ENCODE measurements at regions not wholly inside any gene's neighbourhood (a gene's known extent, or its start where the extent isn't known, plus 50 kb on each side); places are given as distances from the start of the nearest gene placed in this dataset.
"Not testable (repeated sequence)": the region's sequence is repeated elsewhere in the genome, so short reads cannot be mapped to it uniquely, and the experiment has no call there.

DNA sequence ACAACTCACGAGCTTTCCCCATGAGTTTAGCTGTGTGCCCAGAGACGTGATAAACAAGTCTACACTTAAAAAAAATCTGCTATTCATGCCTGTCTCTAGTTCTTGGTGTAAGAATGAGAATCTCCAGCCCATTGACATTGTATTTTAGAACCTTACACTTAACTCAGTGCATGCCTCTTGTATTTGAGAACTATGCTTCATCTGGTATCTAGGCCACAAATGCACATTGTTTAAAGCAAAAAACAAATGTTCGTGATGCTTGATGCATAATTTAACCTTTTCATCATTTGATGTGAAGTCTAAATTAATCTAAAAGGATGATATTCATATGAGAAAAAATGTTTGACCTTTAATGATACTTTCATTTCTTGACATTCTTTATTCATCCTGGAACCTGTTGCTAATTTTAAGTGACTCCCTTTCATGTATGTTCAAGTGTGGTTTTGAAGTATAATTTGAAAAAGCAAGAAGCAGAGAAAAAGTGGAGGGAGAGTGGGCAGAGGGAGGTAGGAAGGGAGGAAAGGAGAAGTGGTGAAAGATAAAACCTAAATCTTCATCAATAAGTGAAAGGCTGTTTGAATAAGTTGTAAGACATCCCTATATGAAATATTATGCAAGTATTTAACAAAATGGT, 116.9 kb downstream of the PFDN4 start:
- no peak for DNase-seq

- no peak for DNase-seq
Observed at GRCh38 chr20:54335299-54335698, 127.4 kb downstream of the PFDN4 start.

DNA sequence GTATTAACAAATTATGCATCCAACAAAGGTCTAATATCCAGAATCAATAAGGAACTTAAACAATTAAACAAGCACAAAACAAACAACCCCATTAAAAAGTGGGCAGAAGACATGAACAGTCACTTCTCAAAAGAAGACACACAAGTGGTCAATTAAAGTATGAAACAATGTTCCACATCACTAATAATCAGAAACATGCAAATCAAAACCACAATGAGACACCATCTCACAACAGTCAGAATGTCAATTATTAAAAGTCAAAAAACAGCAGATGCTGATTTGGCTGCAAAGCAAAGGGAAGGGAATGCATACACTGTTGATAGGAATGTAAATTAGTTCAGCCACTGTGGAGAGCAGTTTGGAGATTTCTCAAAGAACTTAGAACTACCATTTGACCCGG, 129.3 kb downstream of the PFDN4 start:
- DNase-seq: no peak

DNA sequence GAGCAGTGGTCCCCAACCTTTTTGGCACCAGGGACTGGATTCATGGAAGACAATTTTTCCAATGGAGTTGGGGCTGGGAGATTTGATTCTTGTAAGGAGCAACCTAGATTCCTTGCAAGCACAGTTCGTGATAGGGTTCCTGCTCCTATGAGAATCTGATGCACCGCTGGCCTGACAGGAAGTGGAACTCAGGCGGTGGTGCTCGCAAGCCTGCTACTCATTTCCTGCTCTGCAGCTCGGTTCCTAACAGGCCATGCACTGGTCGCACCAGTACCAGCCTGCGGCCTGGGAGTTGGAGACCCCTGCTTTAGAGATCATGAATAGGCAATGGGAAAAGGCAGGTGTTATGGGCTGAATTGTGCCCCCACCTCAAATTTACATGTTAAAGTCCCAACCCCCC, 131.2 kb downstream of the PFDN4 start:
- no peak for DNase-seq

DNA sequence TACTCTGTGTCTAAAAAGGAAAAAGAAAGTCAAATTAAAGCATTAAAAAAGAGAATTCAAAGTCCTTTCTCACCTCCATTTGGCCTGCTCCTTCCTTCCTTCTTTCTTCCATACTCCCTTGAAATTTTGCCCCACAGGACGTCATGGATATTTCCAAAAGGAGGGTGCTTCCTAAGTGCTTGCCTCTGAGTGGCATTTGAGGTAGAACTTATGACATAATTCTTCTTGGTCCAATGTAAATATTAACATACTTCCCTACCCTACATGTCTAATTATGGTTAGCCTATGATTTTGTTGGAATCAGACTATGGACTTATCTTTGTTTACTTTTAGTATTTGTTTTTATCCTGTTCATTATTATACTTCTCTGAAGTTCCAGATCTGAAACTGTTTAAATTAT, 132.3 kb downstream of the PFDN4 start:
- no peak for DNase-seq

DNA sequence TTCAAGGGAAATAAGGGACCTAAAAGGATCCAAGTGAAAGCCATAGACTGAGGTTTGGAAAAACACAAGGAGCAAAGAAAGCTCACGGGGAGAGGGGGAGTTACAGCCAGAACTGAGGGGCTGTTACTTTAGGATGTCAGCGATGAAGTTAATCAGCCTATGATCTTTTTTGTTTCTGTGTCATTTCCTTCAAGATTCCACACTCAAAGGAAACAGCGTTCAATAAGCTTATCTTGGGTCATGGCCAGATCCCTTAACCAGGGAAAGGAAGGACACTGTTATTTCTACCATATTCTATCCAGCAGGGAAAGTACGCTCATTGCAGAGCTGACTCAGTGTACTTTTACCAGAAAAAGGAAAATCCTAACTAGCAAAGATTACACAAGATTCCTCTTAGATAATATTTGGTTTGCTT, 132.8 kb downstream of the PFDN4 start:
- DNase-seq: no peak

DNA sequence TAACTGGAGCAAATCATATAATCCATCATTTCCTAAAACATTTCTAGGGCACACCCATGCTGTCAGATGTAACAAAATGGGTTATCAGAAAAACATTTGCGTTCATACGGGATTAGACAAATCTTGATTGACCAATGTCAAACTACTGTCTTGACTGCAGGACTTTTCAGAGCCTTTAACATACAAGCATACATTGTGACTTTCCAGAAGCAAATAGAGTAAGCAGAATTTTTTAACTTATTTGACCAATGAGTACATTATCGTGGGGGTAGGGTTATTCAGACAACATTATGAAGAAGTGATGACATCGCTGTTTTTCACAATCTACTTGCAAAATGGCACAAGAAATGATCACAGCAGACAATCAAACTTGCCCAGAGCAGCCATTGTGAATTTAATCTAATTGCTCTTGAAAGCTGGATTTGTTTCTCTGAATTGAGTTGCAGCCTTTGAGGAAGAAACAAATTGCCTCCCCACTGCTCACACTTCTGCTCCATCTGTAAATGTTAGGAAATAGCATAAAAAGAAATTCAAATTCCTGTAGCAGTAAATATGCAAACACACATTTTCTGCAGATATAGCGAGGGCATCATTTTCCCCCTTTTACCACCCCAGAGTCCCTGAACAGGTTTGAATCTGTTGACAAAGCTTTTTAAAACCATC, 133.0 kb upstream of the DOK5 start:
- DNase-seq: no peak

GRCh38 chr20:54343099-54343498, 132.3 kb upstream of the DOK5 start:
- DNase-seq: no peak

GRCh38 chr20:54343634-54344033, 131.8 kb upstream of the DOK5 start:
- DNase-seq: no peak

GRCh38 chr20:54344832-54345231, 130.6 kb upstream of the DOK5 start:
- no peak for DNase-seq

DNA sequence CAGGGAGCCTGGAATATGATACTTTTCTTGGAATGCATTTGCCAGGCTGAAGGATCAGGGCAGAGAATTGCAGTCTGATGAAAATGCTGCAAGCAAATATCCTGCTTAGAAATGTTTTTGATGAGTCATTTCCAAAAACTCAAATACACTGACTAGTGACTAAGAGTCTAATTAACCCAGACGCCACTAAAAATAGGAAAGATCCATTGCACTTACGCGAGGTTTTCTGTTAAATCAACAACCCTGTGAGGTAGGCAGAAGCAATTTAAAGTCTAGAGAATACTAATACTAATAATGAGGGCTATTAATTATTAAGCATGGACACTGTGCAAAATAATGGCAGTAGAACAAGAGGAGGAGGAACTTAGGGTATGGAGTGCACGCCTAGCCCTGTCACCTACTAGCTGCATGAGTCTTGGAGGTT, 130.1 kb upstream of the DOK5 start:
- no peak for DNase-seq

DNA sequence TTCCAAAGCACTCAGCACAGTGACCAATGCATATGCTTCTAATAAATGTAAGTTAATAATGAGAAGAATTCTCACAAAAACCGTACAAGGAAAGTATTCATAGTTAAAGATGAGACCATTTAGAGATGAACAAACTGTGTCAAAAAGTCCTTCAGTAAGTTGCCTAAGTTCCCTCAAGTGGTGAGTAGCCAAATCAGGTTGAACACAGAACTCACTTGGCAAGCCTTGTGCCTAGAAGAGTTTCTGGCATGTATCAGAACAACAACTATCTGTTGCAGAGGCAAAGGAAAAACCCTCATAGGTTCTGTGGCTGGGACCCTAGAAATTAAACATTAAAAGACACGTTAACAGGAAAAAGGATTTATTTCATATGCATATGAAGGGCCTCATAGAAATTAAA, 129.6 kb upstream of the DOK5 start:
- no peak for DNase-seq

DNA sequence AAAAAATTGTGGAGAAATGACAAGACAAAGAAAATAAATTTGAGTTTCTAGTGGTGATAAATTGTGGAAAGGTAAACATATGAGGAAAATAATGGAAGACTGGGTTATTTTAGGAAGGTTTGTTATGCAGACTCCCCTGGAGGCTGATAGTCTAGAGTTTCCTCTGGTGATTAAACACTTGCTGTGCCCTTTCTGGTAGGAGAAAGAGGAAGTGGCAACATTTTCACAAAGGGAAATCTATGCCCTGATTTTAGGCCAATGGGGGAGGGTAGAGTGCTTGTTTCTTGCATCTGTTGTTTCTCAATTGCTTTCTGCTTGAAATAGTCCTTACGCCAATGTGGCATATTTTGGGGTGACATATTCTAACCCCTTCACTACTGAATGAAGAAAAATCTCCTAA, 129.1 kb upstream of the DOK5 start:
- DNase-seq: no peak

GRCh38 chr20:54347166-54347833, 128.1 kb upstream of the DOK5 start:
- DNase-seq: no peak

DNA sequence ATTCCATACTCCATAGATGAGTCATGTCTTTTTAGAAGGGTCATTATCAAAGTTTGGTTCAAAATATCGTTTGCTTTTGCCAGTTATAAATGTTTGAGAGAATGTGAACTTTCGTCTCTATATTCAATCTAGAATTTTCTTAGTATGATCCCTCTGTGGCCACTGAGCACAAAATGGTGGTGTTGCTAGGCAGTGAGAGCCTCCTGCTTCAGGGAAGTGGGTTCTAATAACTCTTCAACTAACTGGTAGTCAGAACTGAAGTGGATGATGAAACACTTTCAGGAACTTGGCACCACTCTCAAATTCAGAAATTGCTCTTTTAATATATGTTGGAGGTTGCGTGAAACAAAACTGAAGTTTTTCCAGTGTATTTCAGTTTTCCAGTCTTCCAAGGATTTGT, 125.0 kb upstream of the DOK5 start:
- DNase-seq: no peak

- DNase-seq: no peak
Observed at GRCh38 chr20:54351371-54352136, 123.8 kb upstream of the DOK5 start.

DNA sequence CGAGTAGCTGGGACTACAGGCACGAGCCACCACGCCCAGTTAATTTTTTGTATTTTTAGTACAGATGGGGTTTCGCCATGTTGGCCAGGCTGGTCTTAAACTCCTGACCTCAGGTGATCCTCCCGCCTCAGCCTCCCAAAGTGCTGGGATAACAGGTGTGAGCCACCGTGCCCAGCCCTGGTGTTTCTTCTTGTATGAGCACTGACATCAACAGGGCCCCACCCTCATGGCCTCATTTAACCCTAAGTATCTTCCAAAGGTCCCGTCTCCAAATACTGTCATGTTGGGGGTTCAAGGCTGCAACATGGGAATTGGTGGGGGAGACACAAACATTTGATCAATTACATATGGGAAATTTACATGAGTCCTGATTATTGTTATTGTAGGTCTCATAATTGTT, 122.9 kb upstream of the DOK5 start:
- not testable (repeated sequence) for DNase-seq

DNA sequence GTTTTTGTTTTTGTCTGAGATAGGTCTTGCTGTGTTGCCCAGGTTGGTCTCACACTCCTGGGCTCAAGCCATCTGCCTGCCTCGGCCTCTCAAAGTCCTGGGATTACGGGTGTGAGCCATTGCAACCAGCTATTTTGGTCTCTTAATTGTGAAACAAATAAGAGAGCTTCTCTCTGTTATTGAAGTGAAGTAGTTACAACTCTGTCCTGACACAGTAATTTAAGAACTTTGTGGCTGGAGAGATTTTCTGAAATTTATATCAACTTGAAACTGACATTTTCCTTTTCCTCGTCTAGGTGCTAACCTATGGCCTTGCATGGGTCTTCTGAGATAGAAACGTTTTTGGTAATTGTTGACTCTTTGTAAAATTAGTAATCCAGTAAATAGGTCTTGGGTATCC, 122.1 kb upstream of the DOK5 start:
- DNase-seq: no peak

DNA sequence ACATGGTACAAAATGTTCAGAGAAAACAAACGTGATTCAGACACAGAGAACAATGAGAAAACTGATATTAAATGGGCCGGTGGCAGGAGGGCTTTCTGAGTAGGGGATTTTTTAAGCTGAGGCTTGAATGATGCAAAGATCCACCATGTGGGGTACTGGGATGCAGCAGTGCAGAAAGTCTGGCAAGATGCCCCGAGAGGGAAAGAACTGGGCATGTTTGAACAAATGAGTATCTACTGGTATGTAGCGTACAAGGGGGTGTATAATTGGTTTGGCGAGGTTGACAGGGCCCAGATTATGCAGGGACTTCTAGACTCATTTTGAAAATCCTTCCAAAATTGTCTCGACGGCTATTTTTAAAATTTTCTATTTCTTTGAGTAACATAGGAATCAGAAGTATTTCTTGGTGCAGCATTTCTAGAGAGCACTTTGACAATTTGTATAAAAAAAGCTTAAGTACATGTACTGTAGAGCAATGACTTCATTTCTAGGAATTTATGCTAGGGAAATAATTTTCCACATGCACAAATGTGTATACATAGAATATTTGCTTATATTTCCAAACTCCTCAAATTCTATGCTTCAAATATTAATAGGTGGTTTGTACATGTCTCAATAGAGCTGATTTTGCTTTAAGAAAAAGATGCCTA, 119.6 kb upstream of the DOK5 start:
- no peak for DNase-seq

DNA sequence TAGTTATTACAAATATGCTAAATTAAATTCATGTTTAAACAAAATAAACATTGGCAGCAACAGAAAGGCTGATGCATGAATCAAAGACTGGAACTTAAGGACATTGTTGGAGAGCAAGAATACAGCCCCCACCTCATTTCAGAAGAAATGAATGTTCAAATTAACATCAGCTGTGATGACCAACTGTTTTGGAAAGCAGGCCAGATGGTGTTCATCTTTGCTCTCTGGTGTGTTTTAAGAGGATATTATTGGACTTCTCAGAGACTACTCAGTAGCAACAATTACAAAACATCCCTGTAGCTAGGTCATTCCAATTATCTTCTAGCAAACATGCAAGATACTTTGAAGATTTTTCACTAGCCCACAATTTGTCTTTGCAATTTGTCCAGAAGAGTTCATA, 118.6 kb upstream of the DOK5 start:
- no peak for DNase-seq

DNA sequence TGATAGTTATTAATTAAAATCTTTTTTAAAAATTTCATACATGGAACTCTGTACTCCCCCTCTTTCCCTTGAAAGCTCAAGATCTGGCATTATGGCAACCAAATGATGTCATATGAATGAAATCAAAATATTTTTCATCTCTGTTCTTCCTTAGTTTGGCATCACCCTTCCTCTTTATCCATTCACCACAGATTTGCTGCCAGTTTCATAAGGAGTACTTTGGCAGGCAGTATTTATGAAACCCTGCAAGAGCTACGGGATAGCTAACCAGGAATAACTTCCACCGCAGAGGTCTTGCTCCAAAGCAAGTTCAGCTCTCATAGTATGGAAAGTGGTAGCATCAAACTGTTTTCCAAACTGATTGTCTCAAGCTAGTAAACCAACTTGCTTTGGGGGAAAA, 113.9 kb upstream of the DOK5 start:
- no peak for DNase-seq

DNA sequence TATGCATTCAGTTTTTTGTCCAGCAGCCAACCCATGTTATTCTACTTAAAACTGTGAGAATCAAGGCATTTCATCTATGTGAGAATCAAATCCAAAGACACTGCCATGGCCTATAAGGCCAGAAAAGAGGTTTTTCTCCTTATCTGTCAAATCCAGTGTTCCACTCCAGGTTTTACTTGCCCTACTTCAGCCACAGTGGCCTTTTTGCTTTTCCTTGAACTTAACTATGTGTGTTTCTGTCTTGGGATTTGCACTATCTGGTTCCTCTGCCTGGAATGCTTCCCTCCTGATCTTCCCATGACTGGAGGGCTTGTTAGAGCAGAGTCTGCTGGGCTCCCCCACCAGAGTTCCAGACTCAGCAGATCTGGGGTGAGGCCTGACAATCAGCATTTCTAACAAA, 113.1 kb upstream of the DOK5 start:
- no peak for DNase-seq

- DNase-seq: no peak
Observed at GRCh38 chr20:54364365-54364764, 111.0 kb upstream of the DOK5 start.

All from NCI-H1092 treated with DMSO at 0.1 percent for 48 hours (cell line).